CD4-positive, alpha-beta memory T cell (primary cell): ENCODE measurements at regions not wholly inside any gene's neighbourhood (a gene's known extent, or its start where the extent isn't known, plus 50 kb on each side); places are given as distances from the start of the nearest gene placed in this dataset.
"Not testable (repeated sequence)": the region's sequence is repeated elsewhere in the genome, so short reads cannot be mapped to it uniquely, and the experiment has no call there.

Experiments used
- CTCF ChIA-PET: fragments of 350-600 bp; sonication (Branson Sonifier 250); formaldehyde crosslinking; loops from one replicate; lab custom pipeline; 2021; ENCODE audit warnings: inconsistent platforms; ENCODE audit not compliant: partially characterized antibody; lab: Charles Lee
- POLR2A ChIA-PET: fragments of 350-600 bp; sonication (Branson Sonifier 250); formaldehyde crosslinking; loops from one replicate; lab custom pipeline; 2021; ENCODE audit not compliant: partially characterized antibody; lab: Charles Lee
- DNase-seq, 5 donors: peaks; one replicate each; pipeline versions ENCODE4 v3.0.0 to v3.0.0-alpha.2; 2020 to 2022; ENCODE audit warnings: mixed read lengths in 1 of 5
- H3K27ac ChIP-seq: one replicate; pipeline ENCODE4 v1.7.0; 2013; ENCODE audit warnings: low read depth, low read length
- H3K27me3 ChIP-seq: 2 replicates; pipeline ENCODE4 v1.7.0; 2013; ENCODE audit warnings: mild to moderate bottlenecking, low read length, moderate library complexity; ENCODE audit not compliant: insufficient read depth
- H3K36me3 ChIP-seq: 2 replicates; pipeline ENCODE4 v1.7.0; 2013; ENCODE audit warnings: mild to moderate bottlenecking, low read length, moderate library complexity; ENCODE audit not compliant: insufficient read depth
- H3K4me1 ChIP-seq: 2 replicates; pipeline ENCODE4 v1.7.0; 2013; ENCODE audit warnings: mild to moderate bottlenecking, low read length, moderate library complexity; ENCODE audit not compliant: insufficient read depth
- H3K4me3 ChIP-seq, 2 donors: one replicate each; pipeline ENCODE4 v1.7.0; 2013; ENCODE audit warnings: low read length in 2 of 2, mild to moderate bottlenecking in 1 of 2
- H3K9me3 ChIP-seq, 2 donors: one replicate each; pipeline ENCODE4 v1.7.0; 2013; ENCODE audit warnings: low read length in 2 of 2, control low read depth in 1 of 2; ENCODE audit not compliant: control insufficient read depth in 1 of 2
- H3K27ac Mint-ChIP-seq, 7 donors: one replicate each; pipeline ENCODE4 v1.8.0; 2020 to 2021; ENCODE audit warnings: mixed read lengths in 7 of 7, mild to moderate bottlenecking in 6 of 7, inconsistent platforms in 3 of 7, moderate library complexity in 3 of 7
- H3K27me3 Mint-ChIP-seq, 2 donors: one replicate each; pipeline ENCODE4 v1.8.0; 2020 to 2021; ENCODE audit warnings: mixed read lengths in 2 of 2
- H3K36me3 Mint-ChIP-seq, 2 donors: one replicate each; pipeline ENCODE4 v1.8.0; 2020 to 2021; ENCODE audit warnings: mixed read lengths in 2 of 2, inconsistent platforms in 1 of 2, mild to moderate bottlenecking in 1 of 2
- H3K4me1 Mint-ChIP-seq, 4 donors: one replicate each; pipeline ENCODE4 v1.8.0; 2020 to 2021; ENCODE audit warnings: mixed read lengths in 4 of 4, mild to moderate bottlenecking in 1 of 4
- H3K4me3 Mint-ChIP-seq, 8 donors: one replicate each; pipeline ENCODE4 v1.8.0; 2020 to 2021; ENCODE audit warnings: mixed read lengths in 8 of 8, mild to moderate bottlenecking in 7 of 8, moderate library complexity in 6 of 8, inconsistent platforms in 3 of 8
- H3K9me3 Mint-ChIP-seq, 8 donors: one replicate each; pipeline ENCODE4 v1.8.0; 2020 to 2021; ENCODE audit warnings: mixed read lengths in 8 of 8, mild to moderate bottlenecking in 5 of 8, inconsistent platforms in 3 of 8, moderate library complexity in 1 of 8
- intact Hi-C: fragments of 100-400 bp; cut with micrococcal nuclease; formaldehyde crosslinking; loops from one replicate; pipeline ENCODE4 v1.15.1; 2023

- DNase-seq, result no peak
- Mint-ChIP-seq H3K4me1 (no peaks in the 10 kb centered on the region), H3K36me3 (peaks cover 0 to 2% of the 10 kb centered on the region in 2 donors), H3K27ac (no peak overlapping the region), H3K9me3 (peaks cover 0 to 42% (median 25%) of the 10 kb centered on the region in 8 donors), H3K4me3 (no peak overlapping the region), H3K27me3 (no peaks in the 10 kb centered on the region)
- Histone ChIP-seq H3K4me3 (no peak overlapping the region), H3K9me3 (no peaks in the 10 kb centered on the region), H3K27me3 (no peaks in the 10 kb centered on the region), H3K27ac (no peak overlapping the region), H3K4me1 (no peaks in the 10 kb centered on the region), H3K36me3 (no peaks in the 10 kb centered on the region)
- intact Hi-C loops, result no loop called here
- ChIA-PET POLR2A (no interaction called here), CTCF (no interaction called here)
These were observed 185.1 kb upstream of the CNTNAP5 start for GRCh38 chr2:123840016-123840415.

- no peak overlapping the region for H3K27ac ChIP-seq
- H3K4me1 ChIP-seq, result no peaks in the 10 kb centered on the region
- no peaks in the 10 kb centered on the region for H3K4me1 Mint-ChIP-seq
- no peak overlapping the region for H3K4me3 ChIP-seq
- ChIA-PET POLR2A (no interaction called here), CTCF (no interaction called here)
- peaks cover 0 to 2% of the 10 kb centered on the region in 2 donors for H3K36me3 Mint-ChIP-seq
- intact Hi-C loops, result no loop called here
- H3K27ac Mint-ChIP-seq, result no peak overlapping the region
- no peaks in the 10 kb centered on the region for H3K27me3 Mint-ChIP-seq
- H3K9me3 Mint-ChIP-seq, result peaks cover 0 to 42% (median 27%) of the 10 kb centered on the region in 8 donors
- no peaks in the 10 kb centered on the region for H3K36me3 ChIP-seq
- H3K27me3 ChIP-seq, result no peaks in the 10 kb centered on the region
- H3K9me3 ChIP-seq, result no peaks in the 10 kb centered on the region
- H3K4me3 Mint-ChIP-seq, result no peak overlapping the region
- DNase-seq, result no peak
These were observed 184.5 kb upstream of the CNTNAP5 start for GRCh38 chr2:123840574-123840973.

GRCh38 chr2:123851281-123851680 lies 173.8 kb upstream of the CNTNAP5 start:
- ChIA-PET CTCF (no interaction called here), POLR2A (no interaction called here)
- no peak for DNase-seq
- Histone ChIP-seq H3K27ac (no peak overlapping the region), H3K27me3 (no peaks in the 10 kb centered on the region), H3K9me3 (no peaks in the 10 kb centered on the region), H3K4me3 (no peak overlapping the region), H3K4me1 (no peaks in the 10 kb centered on the region), H3K36me3 (no peaks in the 10 kb centered on the region)
- intact Hi-C loops, result no loop called here
- Mint-ChIP-seq H3K9me3 (peaks cover 3 to 37% (median 17%) of the 10 kb centered on the region in 8 donors), H3K36me3 (no peaks in the 10 kb centered on the region), H3K4me1 (no peaks in the 10 kb centered on the region), H3K27ac (no peak overlapping the region), H3K4me3 (no peak overlapping the region), H3K27me3 (no peaks in the 10 kb centered on the region)

GRCh38 chr2:123853161-123853560 lies 171.9 kb upstream of the CNTNAP5 start:
- no peaks in the 10 kb centered on the region for H3K4me1 Mint-ChIP-seq
- no peaks in the 10 kb centered on the region for H3K36me3 Mint-ChIP-seq
- peaks cover 7 to 38% (median 26%) of the 10 kb centered on the region in 8 donors for H3K9me3 Mint-ChIP-seq
- H3K4me1 ChIP-seq, result no peaks in the 10 kb centered on the region
- POLR2A ChIA-PET, result no interaction called here
- no peak for DNase-seq
- H3K27ac ChIP-seq, result no peak overlapping the region
- H3K27me3 Mint-ChIP-seq, result no peaks in the 10 kb centered on the region
- H3K27me3 ChIP-seq, result no peaks in the 10 kb centered on the region
- intact Hi-C loops, result no loop called here
- no peaks in the 10 kb centered on the region for H3K9me3 ChIP-seq
- no peak overlapping the region for H3K27ac Mint-ChIP-seq
- H3K4me3 Mint-ChIP-seq, result no peak overlapping the region
- CTCF ChIA-PET, result no interaction called here
- H3K36me3 ChIP-seq, result no peaks in the 10 kb centered on the region
- no peak overlapping the region for H3K4me3 ChIP-seq

- H3K27me3 ChIP-seq, H3K27ac Mint-ChIP-seq, H3K4me3 ChIP-seq, intact Hi-C loops, H3K4me1 ChIP-seq, DNase-seq, H3K9me3 ChIP-seq, H3K36me3 ChIP-seq, H3K4me1 Mint-ChIP-seq, H3K36me3 Mint-ChIP-seq, H3K27ac ChIP-seq, H3K4me3 Mint-ChIP-seq, CTCF ChIA-PET, H3K27me3 Mint-ChIP-seq, POLR2A ChIA-PET: not testable (repeated sequence)
- H3K9me3 Mint-ChIP-seq, result peaks cover 0 to 43% (median 28%) of the 10 kb centered on the region in 8 donors
These were observed 166.1 kb upstream of the CNTNAP5 start for GRCh38 chr2:123859031-123859430.

- ChIA-PET POLR2A (no interaction called here), CTCF (no interaction called here)
- Histone ChIP-seq H3K27ac (no peak overlapping the region), H3K4me3 (no peak overlapping the region), H3K27me3 (no peaks in the 10 kb centered on the region), H3K9me3 (no peaks in the 10 kb centered on the region), H3K4me1 (no peaks in the 10 kb centered on the region), H3K36me3 (no peaks in the 10 kb centered on the region)
- no peaks in the 10 kb centered on the region for H3K4me1 Mint-ChIP-seq
- DNase-seq, result no peak
- H3K36me3 Mint-ChIP-seq, result no peaks in the 10 kb centered on the region
- intact Hi-C loops, result no loop called here
- H3K27me3 Mint-ChIP-seq, result no peaks in the 10 kb centered on the region
- H3K9me3 Mint-ChIP-seq, result peaks cover under 1 to 25% (median 14%) of the 10 kb centered on the region in 8 donors
- no peak overlapping the region for H3K27ac Mint-ChIP-seq
- no peak overlapping the region for H3K4me3 Mint-ChIP-seq
These were observed 160.7 kb upstream of the CNTNAP5 start for GRCh38 chr2:123864416-123864815.

GRCh38 chr2:123870206-123870880 lies 154.7 kb upstream of the CNTNAP5 start:
- ChIA-PET POLR2A (no interaction called here), CTCF (no interaction called here)
- Mint-ChIP-seq H3K36me3 (no peaks in the 10 kb centered on the region), H3K27ac (no peak overlapping the region), H3K4me1 (no peaks in the 10 kb centered on the region), H3K4me3 (no peak overlapping the region), H3K27me3 (no peaks in the 10 kb centered on the region), H3K9me3 (peaks cover 4 to 27% (median 10%) of the 10 kb centered on the region in 8 donors)
- Histone ChIP-seq H3K4me3 (no peak overlapping the region), H3K27me3 (no peaks in the 10 kb centered on the region), H3K36me3 (no peaks in the 10 kb centered on the region), H3K9me3 (no peaks in the 10 kb centered on the region), H3K27ac (no peak overlapping the region), H3K4me1 (no peaks in the 10 kb centered on the region)
- DNase-seq, result no peak
- intact Hi-C loops, result no loop called here
